ENCODE measurements at regions not wholly inside any gene's neighbourhood (a gene's known extent, or its start where the extent isn't known, plus 50 kb on each side); places are given as distances from the start of the nearest gene placed in this dataset.
"Not testable (repeated sequence)": the region's sequence is repeated elsewhere in the genome, so short reads cannot be mapped to it uniquely, and the experiment has no call there.

- H3K4me1 ChIP-seq (ENCODE audit: insufficient read depth, low read length): no peaks in the 10 kb centered on the region
- H3K27ac ChIP-seq (ENCODE audit: low read depth, low read length): no peak overlapping the region
- no peak overlapping the region for H3K4me3 ChIP-seq (ENCODE audit: insufficient read depth, low read length)
- H3K79me2 ChIP-seq (ENCODE audit: insufficient read depth, low read length): no peaks in the 10 kb centered on the region
- no peaks in the 10 kb centered on the region for H3K9me3 ChIP-seq (ENCODE audit: low read depth, low read length)
- DNase-seq (ENCODE audit: insufficient read length, low spot score, missing footprints): no peak
- no peak overlapping the region for H2AFZ ChIP-seq (ENCODE audit: low read length)
- H4K20me1 ChIP-seq (ENCODE audit: insufficient read depth, low read length): no peaks in the 10 kb centered on the region
- no peak for TF ChIP-seq CTCF (IDR thresholded peaks at IDR 0.05; ENCODE audit: extremely low read depth, low read depth, low read length)
- no peaks in the 10 kb centered on the region for H3K36me3 ChIP-seq (ENCODE audit: insufficient read depth, low read length)
- H3K27me3 ChIP-seq (ENCODE audit: insufficient read depth, low read length): no peaks in the 10 kb centered on the region
- H3K4me2 ChIP-seq (ENCODE audit: insufficient read depth, low read length): no peak overlapping the region
These were observed 290.5 kb upstream of the PROX1 start for GRCh38 chr1:213697192-213697802.

GRCh38 chr1:213698092-213698702 lies 289.6 kb upstream of the PROX1 start:
- Histone ChIP-seq H3K36me3 (ENCODE audit: insufficient read depth, low read length) (no peaks in the 10 kb centered on the region), H4K20me1 (ENCODE audit: insufficient read depth, low read length) (no peaks in the 10 kb centered on the region), H3K9me3 (ENCODE audit: low read depth, low read length) (no peaks in the 10 kb centered on the region), H2AFZ (ENCODE audit: low read length) (no peak overlapping the region), H3K4me2 (ENCODE audit: insufficient read depth, low read length) (no peak overlapping the region), H3K79me2 (ENCODE audit: insufficient read depth, low read length) (no peaks in the 10 kb centered on the region), H3K4me1 (ENCODE audit: insufficient read depth, low read length) (no peaks in the 10 kb centered on the region), H3K4me3 (ENCODE audit: insufficient read depth, low read length) (no peak overlapping the region), H3K27ac (ENCODE audit: low read depth, low read length) (no peak overlapping the region), H3K27me3 (ENCODE audit: insufficient read depth, low read length) (no peaks in the 10 kb centered on the region)
- no peak for TF ChIP-seq CTCF (IDR thresholded peaks at IDR 0.05; ENCODE audit: extremely low read depth, low read depth, low read length)
- no peak for DNase-seq (ENCODE audit: insufficient read length, low spot score, missing footprints)

- DNase-seq (ENCODE audit: insufficient read length, low spot score, missing footprints): no peak
- no peaks in the 10 kb centered on the region for H3K36me3 ChIP-seq (ENCODE audit: insufficient read depth, low read length)
- no peak overlapping the region for H2AFZ ChIP-seq (ENCODE audit: low read length)
- H3K27ac ChIP-seq (ENCODE audit: low read depth, low read length): no peak overlapping the region
- H3K4me2 ChIP-seq (ENCODE audit: insufficient read depth, low read length): no peak overlapping the region
- H3K79me2 ChIP-seq (ENCODE audit: insufficient read depth, low read length): no peaks in the 10 kb centered on the region
- H3K4me1 ChIP-seq (ENCODE audit: insufficient read depth, low read length): no peaks in the 10 kb centered on the region
- no peak overlapping the region for H3K4me3 ChIP-seq (ENCODE audit: insufficient read depth, low read length)
- H3K9me3 ChIP-seq (ENCODE audit: low read depth, low read length): no peaks in the 10 kb centered on the region
- TF ChIP-seq CTCF (IDR thresholded peaks at IDR 0.05; ENCODE audit: extremely low read depth, low read depth, low read length): no peak
- no peaks in the 10 kb centered on the region for H4K20me1 ChIP-seq (ENCODE audit: insufficient read depth, low read length)
- no peaks in the 10 kb centered on the region for H3K27me3 ChIP-seq (ENCODE audit: insufficient read depth, low read length)
These were observed 285.1 kb upstream of the PROX1 start for GRCh38 chr1:213702703-213703102.

GRCh38 chr1:213704941-213705340 lies 282.8 kb upstream of the PROX1 start:
- no peaks in the 10 kb centered on the region for H3K36me3 ChIP-seq (ENCODE audit: insufficient read depth, low read length)
- no peak overlapping the region for H3K27ac ChIP-seq (ENCODE audit: low read depth, low read length)
- DNase-seq (ENCODE audit: insufficient read length, low spot score, missing footprints): no peak
- no peaks in the 10 kb centered on the region for H3K4me1 ChIP-seq (ENCODE audit: insufficient read depth, low read length)
- no peak overlapping the region for H3K4me3 ChIP-seq (ENCODE audit: insufficient read depth, low read length)
- no peak for TF ChIP-seq CTCF (IDR thresholded peaks at IDR 0.05; ENCODE audit: extremely low read depth, low read depth, low read length)
- H3K9me3 ChIP-seq (ENCODE audit: low read depth, low read length): no peaks in the 10 kb centered on the region
- no peak overlapping the region for H2AFZ ChIP-seq (ENCODE audit: low read length)
- H3K79me2 ChIP-seq (ENCODE audit: insufficient read depth, low read length): no peaks in the 10 kb centered on the region
- H4K20me1 ChIP-seq (ENCODE audit: insufficient read depth, low read length): no peaks in the 10 kb centered on the region
- no peaks in the 10 kb centered on the region for H3K27me3 ChIP-seq (ENCODE audit: insufficient read depth, low read length)
- no peak overlapping the region for H3K4me2 ChIP-seq (ENCODE audit: insufficient read depth, low read length)

GRCh38 chr1:213711833-213712490 lies 275.8 kb upstream of the PROX1 start:
- DNase-seq (ENCODE audit: insufficient read length, low spot score, missing footprints); H3K4me3 ChIP-seq (ENCODE audit: insufficient read depth, low read length); H2AFZ ChIP-seq (ENCODE audit: low read length); H3K27me3 ChIP-seq (ENCODE audit: insufficient read depth, low read length); H3K4me2 ChIP-seq (ENCODE audit: insufficient read depth, low read length); H3K4me1 ChIP-seq (ENCODE audit: insufficient read depth, low read length); H4K20me1 ChIP-seq (ENCODE audit: insufficient read depth, low read length); H3K79me2 ChIP-seq (ENCODE audit: insufficient read depth, low read length); H3K9me3 ChIP-seq (ENCODE audit: low read depth, low read length); H3K36me3 ChIP-seq (ENCODE audit: insufficient read depth, low read length); H3K27ac ChIP-seq (ENCODE audit: low read depth, low read length): not testable (repeated sequence)
